Kidney epithelial cell (primary cell): ENCODE measurements at regions not wholly inside any gene's neighbourhood (a gene's known extent, or its start where the extent isn't known, plus 50 kb on each side); places are given as distances from the start of the nearest gene placed in this dataset.
"Not testable (repeated sequence)": the region's sequence is repeated elsewhere in the genome, so short reads cannot be mapped to it uniquely, and the experiment has no call there.

ENCODE experiments used
- DNase-seq: peaks from one replicate; pipeline ENCODE4 v3.0.0-alpha.2; 2010; ENCODE audit warnings: low read depth
- H3K27me3 ChIP-seq: 2 replicates; pipeline ENCODE4 v1.6.0; 2011; ENCODE audit warnings: low read length; ENCODE audit not compliant: control insufficient read depth, insufficient read depth
- H3K36me3 ChIP-seq: 2 replicates; pipeline ENCODE4 v1.5.1; 2011; ENCODE audit warnings: low read length; ENCODE audit not compliant: control insufficient read depth, insufficient read depth
- H3K4me3 ChIP-seq: 2 replicates; pipeline ENCODE4 v1.5.1; 2011; ENCODE audit warnings: low read depth, mild to moderate bottlenecking, control low read depth, low read length
- CTCF ChIP-seq: IDR thresholded peaks from 2 replicates; pipeline ENCODE4 v1.5.1; 2011; ENCODE audit warnings: mild to moderate bottlenecking, moderate library complexity, low read length, control low read depth, inconsistent platforms; ENCODE audit not compliant: insufficient read depth, poor library complexity, severe bottlenecking

GRCh38 chr3:145673838-145674237, 487.1 kb downstream of the PLOD2 start:
- H3K4me3 ChIP-seq = no peak overlapping the region
- H3K27me3 ChIP-seq = no peaks in the 10 kb centered on the region
- H3K36me3 ChIP-seq = no peaks in the 10 kb centered on the region
- TF ChIP-seq CTCF = no peak
- DNase-seq = no peak

- DNase-seq = no peak
- H3K4me3 ChIP-seq = no peak overlapping the region
- TF ChIP-seq CTCF = no peak
Measured at GRCh38 chr3:145678401-145678800, 482.6 kb downstream of the PLOD2 start.

DNA sequence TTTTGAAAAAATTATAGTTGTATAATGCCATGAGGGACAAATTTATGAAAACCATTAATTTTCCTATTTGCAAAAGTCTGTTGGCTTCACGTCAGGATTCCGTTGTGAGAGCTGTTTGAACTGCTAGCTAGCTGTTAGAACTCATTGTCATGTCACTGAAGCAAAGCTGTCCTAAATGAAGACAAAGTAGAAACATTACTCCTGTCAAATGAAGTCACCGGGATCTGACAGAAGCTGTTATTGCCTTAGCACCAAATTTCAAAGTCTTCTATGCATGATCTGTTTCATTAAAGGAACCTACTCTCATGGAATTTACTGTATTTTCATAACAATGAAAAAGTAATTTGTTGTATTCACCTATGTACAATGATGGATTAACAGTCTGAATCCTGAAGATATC, 479.8 kb downstream of the PLOD2 start:
- TF ChIP-seq CTCF = no peak
- DNase-seq = no peak
- Histone ChIP-seq H3K4me3 (no peak overlapping the region), H3K27me3 (no peaks in the 10 kb centered on the region), H3K36me3 (no peaks in the 10 kb centered on the region)

More at GRCh38 chr3:145678401-145678800, 482.6 kb downstream of the PLOD2 start:
- Histone ChIP-seq H3K36me3 (no peaks in the 10 kb centered on the region), H3K27me3 (no peaks in the 10 kb centered on the region)

DNA sequence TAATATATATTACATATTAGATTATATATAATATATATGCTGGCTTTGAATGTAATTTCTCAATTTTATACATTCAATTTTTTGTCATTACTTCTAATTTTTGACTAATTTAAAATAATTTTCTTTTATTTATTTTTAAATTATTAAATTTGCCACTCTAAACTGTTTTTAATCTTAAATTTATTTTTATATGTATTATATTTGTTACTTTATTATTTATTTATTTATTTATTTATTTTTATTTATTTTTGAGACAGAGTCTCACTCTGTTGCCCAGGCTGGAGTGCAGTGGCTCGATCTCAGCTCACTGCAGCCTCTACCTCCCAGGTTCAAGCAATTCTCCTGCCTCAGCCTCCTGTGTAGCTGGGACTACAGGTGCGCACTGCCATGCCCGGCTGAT, 473.0 kb downstream of the PLOD2 start:
- not testable (repeated sequence) for H3K36me3 ChIP-seq, H3K27me3 ChIP-seq, DNase-seq, H3K4me3 ChIP-seq

- Histone ChIP-seq H3K4me3 (no peak overlapping the region), H3K36me3 (no peaks in the 10 kb centered on the region), H3K27me3 (no peaks in the 10 kb centered on the region)
- no peak for DNase-seq
- TF ChIP-seq CTCF = no peak
Measured at GRCh38 chr3:145692751-145693150, 468.2 kb downstream of the PLOD2 start.

DNA sequence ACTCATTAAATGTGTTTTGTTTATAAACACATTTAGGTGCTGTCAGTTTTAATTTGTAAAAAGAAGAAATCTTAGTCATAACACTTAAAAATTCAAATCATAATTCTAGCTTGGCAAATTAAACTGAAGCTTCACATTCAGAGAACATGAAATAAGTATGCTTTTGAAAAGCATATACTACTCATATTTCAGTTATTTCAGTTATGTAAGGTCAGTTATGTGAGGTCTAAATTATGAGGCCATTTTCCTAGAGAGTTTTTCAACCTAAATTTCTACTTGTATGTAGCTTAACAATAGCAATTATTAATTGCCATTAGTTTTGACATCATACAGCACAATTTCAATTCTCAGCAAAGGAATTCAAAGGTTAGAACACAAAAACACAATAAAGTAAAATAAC, 465.0 kb downstream of the PLOD2 start:
- H3K4me3 ChIP-seq = no peak overlapping the region
- DNase-seq = no peak
- TF ChIP-seq CTCF = no peak
- H3K36me3 ChIP-seq = no peaks in the 10 kb centered on the region
- no peaks in the 10 kb centered on the region for H3K27me3 ChIP-seq
